Liver (tissue), 7 donors: ENCODE measurements at regions not wholly inside any gene's neighbourhood (a gene's known extent, or its start where the extent isn't known, plus 50 kb on each side); places are given as distances from the start of the nearest gene placed in this dataset.

ENCODE experiments used
- DNase-seq: peaks from one replicate; pipeline ENCODE4 v3.0.0-alpha.2; 2017; ENCODE audit warnings: low spot score
- H3K27ac ChIP-seq, 2 donors: one replicate each; pipeline ENCODE4 v1.7.0; 2013; ENCODE audit warnings: inconsistent platforms in 2 of 2, low read length in 2 of 2, control low read depth in 1 of 2, low read depth in 1 of 2, mild to moderate bottlenecking in 1 of 2
- H3K27me3 ChIP-seq, 4 donors: one replicate each; pipeline versions ENCODE4 v1.6.1 to v1.7.0; 2013; ENCODE audit warnings: low read length in 3 of 4, inconsistent platforms in 1 of 4, mild to moderate bottlenecking in 1 of 4, moderate library complexity in 1 of 4; ENCODE audit not compliant: control insufficient read depth in 4 of 4, insufficient read depth in 4 of 4
- H3K36me3 ChIP-seq, 4 donors: one replicate each; pipeline versions ENCODE4 v1.6.1 to v1.7.0; 2013; ENCODE audit warnings: low read length in 3 of 4, mild to moderate bottlenecking in 3 of 4, low read depth in 1 of 4, moderate library complexity in 1 of 4; ENCODE audit not compliant: control insufficient read depth in 4 of 4, insufficient read depth in 3 of 4
- H3K4me1 ChIP-seq, 4 donors: one replicate each; pipeline versions ENCODE4 v1.6.1 to v1.7.0; 2013; ENCODE audit warnings: low read length in 3 of 4, mild to moderate bottlenecking in 3 of 4, moderate library complexity in 1 of 4; ENCODE audit not compliant: control insufficient read depth in 4 of 4, insufficient read depth in 4 of 4
- H3K4me3 ChIP-seq, 3 donors: one replicate each; pipeline versions ENCODE4 v1.6.1 to v1.7.0; 2013; ENCODE audit warnings: low read length in 3 of 3, control low read depth in 1 of 3, low read depth in 1 of 3, mild to moderate bottlenecking in 1 of 3
- H3K9ac ChIP-seq, 2 donors: one replicate each; pipeline ENCODE4 v1.7.0; 2013; ENCODE audit warnings: low read length in 2 of 2, mild to moderate bottlenecking in 2 of 2, moderate library complexity in 2 of 2, control low read depth in 1 of 2, low read depth in 1 of 2
- H3K9me3 ChIP-seq, 4 donors: one replicate each; pipeline versions ENCODE4 v1.6.1 to v1.7.0; 2013; ENCODE audit warnings: low read length in 3 of 4; ENCODE audit not compliant: control insufficient read depth in 4 of 4
- EGR1 ChIP-seq, 2 donors: IDR thresholded peaks; 2 replicates each; pipeline ENCODE4 v1.6.1; 2016 to 2018; ENCODE audit warnings: antibody characterized with exemption in 2 of 2, low read depth in 2 of 2
- FOXA1 ChIP-seq: IDR thresholded peaks from 2 replicates; pipeline ENCODE4 v1.6.1; 2016; ENCODE audit warnings: antibody characterized with exemption
- FOXA2 ChIP-seq: IDR thresholded peaks from 2 replicates; pipeline ENCODE4 v1.6.1; 2016; ENCODE audit warnings: antibody characterized with exemption
- HNF4A ChIP-seq, 2 donors: conservative IDR thresholded peaks; 2 replicates each; pipeline ENCODE4 v1.6.1; 2016; ENCODE audit warnings: antibody characterized with exemption in 2 of 2, mild to moderate bottlenecking in 2 of 2
- JUND ChIP-seq, 2 donors: IDR thresholded peaks; 2 replicates each; pipeline ENCODE4 v1.6.1; 2016; ENCODE audit warnings: antibody characterized with exemption in 2 of 2
- RAD21 ChIP-seq, 2 donors: IDR thresholded peaks; 2 replicates each; pipeline ENCODE4 v1.6.1; 2016; ENCODE audit warnings: antibody characterized with exemption in 2 of 2, mild to moderate bottlenecking in 2 of 2
- SP1 ChIP-seq: IDR thresholded peaks from 2 replicates; pipeline ENCODE4 v1.6.1; 2018; ENCODE audit warnings: antibody characterized with exemption, mild to moderate bottlenecking
- TAF1 ChIP-seq: conservative IDR thresholded peaks from 2 replicates; pipeline ENCODE4 v1.6.1; 2016; ENCODE audit warnings: antibody characterized with exemption, mild to moderate bottlenecking
- WGBS: extraction: QIAGEN DNeasy Blood & Tissue Kit; methylation state at CpG from one replicate; pipeline ENCODE4 v1.1.7; 2013; 5-methylcytosine and 5-hydroxymethylcytosine counted together
- TF ChIP-seq, protein P1 (sequence below): IDR thresholded peaks from 2 replicates; pipeline ENCODE4 v1.6.1; 2016; ENCODE audit warnings: antibody characterized with exemption
- TF ChIP-seq, protein P2 (sequence below): IDR thresholded peaks from 2 replicates; pipeline ENCODE4 v1.6.1; 2016; ENCODE audit warnings: antibody characterized with exemption, mild to moderate bottlenecking
- donor health status: healthy.
- donor health status: healthy.
- donor health status: healthy.
- donor health status: healthy.

- no peaks in the 10 kb centered on the region for H3K27me3 ChIP-seq
- WGBS, result 73% methylated on average over 3 of the region's 3 CpGs
Observed at GRCh38 chr9:117649126-117649525, 55.1 kb upstream of the TLR4 start.

GRCh38 chr9:117644932-117645636 lies 59.1 kb upstream of the TLR4 start:
- Histone ChIP-seq H3K4me1 (peaks cover 0 to 17% (median 11%) of the 10 kb centered on the region in 4 donors), H3K4me3 (peak overlapping the region; percentile 42 to 63 (median 59)), H3K27ac (peak overlapping the region; percentile 55 to 59), H3K9me3 (no peaks in the 10 kb centered on the region), H3K9ac (peak overlapping the region; percentile 19 to 39), H3K27me3 (no peaks in the 10 kb centered on the region), H3K36me3 (no peaks in the 10 kb centered on the region)
- no peak for DNase-seq
- TF ChIP-seq FOXA1, result no peak
- TF ChIP-seq HNF4A (conservative IDR thresholded peaks at IDR 0.05), result peak in 1 of 2 donors; percentile 5
- TF ChIP-seq, protein P1, sequence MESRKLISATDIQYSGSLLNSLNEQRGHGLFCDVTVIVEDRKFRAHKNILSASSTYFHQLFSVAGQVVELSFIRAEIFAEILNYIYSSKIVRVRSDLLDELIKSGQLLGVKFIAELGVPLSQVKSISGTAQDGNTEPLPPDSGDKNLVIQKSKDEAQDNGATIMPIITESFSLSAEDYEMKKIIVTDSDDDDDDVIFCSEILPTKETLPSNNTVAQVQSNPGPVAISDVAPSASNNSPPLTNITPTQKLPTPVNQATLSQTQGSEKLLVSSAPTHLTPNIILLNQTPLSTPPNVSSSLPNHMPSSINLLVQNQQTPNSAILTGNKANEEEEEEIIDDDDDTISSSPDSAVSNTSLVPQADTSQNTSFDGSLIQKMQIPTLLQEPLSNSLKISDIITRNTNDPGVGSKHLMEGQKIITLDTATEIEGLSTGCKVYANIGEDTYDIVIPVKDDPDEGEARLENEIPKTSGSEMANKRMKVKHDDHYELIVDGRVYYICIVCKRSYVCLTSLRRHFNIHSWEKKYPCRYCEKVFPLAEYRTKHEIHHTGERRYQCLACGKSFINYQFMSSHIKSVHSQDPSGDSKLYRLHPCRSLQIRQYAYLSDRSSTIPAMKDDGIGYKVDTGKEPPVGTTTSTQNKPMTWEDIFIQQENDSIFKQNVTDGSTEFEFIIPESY, result no peak
- TF ChIP-seq EGR1 (IDR thresholded peaks at IDR 0.05; ENCODE audit: low read depth in 2 of 2), result no peak
- TF ChIP-seq FOXA2, result no peak
- no peak for TF ChIP-seq RAD21 (IDR thresholded peaks at IDR 0.05)
- 33% methylated on average over 6 of the region's 6 CpGs for WGBS

More at GRCh38 chr9:117649126-117649525, 55.1 kb upstream of the TLR4 start:
- DNase-seq, result no peak
- TF ChIP-seq, protein P2, sequence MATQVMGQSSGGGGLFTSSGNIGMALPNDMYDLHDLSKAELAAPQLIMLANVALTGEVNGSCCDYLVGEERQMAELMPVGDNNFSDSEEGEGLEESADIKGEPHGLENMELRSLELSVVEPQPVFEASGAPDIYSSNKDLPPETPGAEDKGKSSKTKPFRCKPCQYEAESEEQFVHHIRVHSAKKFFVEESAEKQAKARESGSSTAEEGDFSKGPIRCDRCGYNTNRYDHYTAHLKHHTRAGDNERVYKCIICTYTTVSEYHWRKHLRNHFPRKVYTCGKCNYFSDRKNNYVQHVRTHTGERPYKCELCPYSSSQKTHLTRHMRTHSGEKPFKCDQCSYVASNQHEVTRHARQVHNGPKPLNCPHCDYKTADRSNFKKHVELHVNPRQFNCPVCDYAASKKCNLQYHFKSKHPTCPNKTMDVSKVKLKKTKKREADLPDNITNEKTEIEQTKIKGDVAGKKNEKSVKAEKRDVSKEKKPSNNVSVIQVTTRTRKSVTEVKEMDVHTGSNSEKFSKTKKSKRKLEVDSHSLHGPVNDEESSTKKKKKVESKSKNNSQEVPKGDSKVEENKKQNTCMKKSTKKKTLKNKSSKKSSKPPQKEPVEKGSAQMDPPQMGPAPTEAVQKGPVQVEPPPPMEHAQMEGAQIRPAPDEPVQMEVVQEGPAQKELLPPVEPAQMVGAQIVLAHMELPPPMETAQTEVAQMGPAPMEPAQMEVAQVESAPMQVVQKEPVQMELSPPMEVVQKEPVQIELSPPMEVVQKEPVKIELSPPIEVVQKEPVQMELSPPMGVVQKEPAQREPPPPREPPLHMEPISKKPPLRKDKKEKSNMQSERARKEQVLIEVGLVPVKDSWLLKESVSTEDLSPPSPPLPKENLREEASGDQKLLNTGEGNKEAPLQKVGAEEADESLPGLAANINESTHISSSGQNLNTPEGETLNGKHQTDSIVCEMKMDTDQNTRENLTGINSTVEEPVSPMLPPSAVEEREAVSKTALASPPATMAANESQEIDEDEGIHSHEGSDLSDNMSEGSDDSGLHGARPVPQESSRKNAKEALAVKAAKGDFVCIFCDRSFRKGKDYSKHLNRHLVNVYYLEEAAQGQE, result no peak
- TF ChIP-seq JUND (IDR thresholded peaks at IDR 0.05) (no peak), EGR1 (IDR thresholded peaks at IDR 0.05; ENCODE audit: low read depth in 2 of 2) (no peak), FOXA1 (no peak), TAF1 (no peak), SP1 (no peak)
- TF ChIP-seq, protein P1, result no peak
- Histone ChIP-seq H3K4me1 (peaks cover 0 to 14% (median 10%) of the 10 kb centered on the region in 4 donors), H3K36me3 (no peaks in the 10 kb centered on the region), H3K9ac (no peak overlapping the region), H3K9me3 (no peaks in the 10 kb centered on the region), H3K4me3 (no peak overlapping the region), H3K27ac (no peak overlapping the region)
